Adrenal gland (tissue), 5 donors: ENCODE measurements at regions not wholly inside any gene's neighbourhood (a gene's known extent, or its start where the extent isn't known, plus 50 kb on each side); places are given as distances from the start of the nearest gene placed in this dataset.
"Not testable (repeated sequence)": the region's sequence is repeated elsewhere in the genome, so short reads cannot be mapped to it uniquely, and the experiment has no call there.

ENCODE experiments used
- CTCF ChIP-seq, 6 experiments: fragments of 450-650 bp in 4 of 6; fragments of 200-600 bp in 2 of 6; sonication (generic) in 1 of 6; IDR thresholded peaks; 1 replicate in 5 of 6; 2 replicates in 1 of 6; pipeline versions ENCODE4 v1.5.1 to v1.8.0; 2016 to 2021; ENCODE audit warnings: antibody characterized with exemption in 6 of 6, mild to moderate bottlenecking in 2 of 6, moderate library complexity in 1 of 6
- POLR2A ChIP-seq, 2 donors: fragments of 450-650 bp; IDR thresholded peaks; one replicate each; pipeline ENCODE4 v1.6.1; 2017; ENCODE audit warnings: antibody characterized with exemption in 2 of 2, mild to moderate bottlenecking in 2 of 2, moderate library complexity in 1 of 2
- donor health status: DM: no; HTN: no; CAD: no.

- TF ChIP-seq CTCF (IDR thresholded peaks at IDR 0.05) = peak in 1 of 6 experiments; percentile 25
- not testable (repeated sequence) for TF ChIP-seq POLR2A (IDR thresholded peaks at IDR 0.05)
Measured at GRCh38 chr1:143778178-143778577, 193.6 kb downstream of the FAM72C start.
